MM.1S (cell line): ENCODE measurements at regions not wholly inside any gene's neighbourhood (a gene's known extent, or its start where the extent isn't known, plus 50 kb on each side); places are given as distances from the start of the nearest gene placed in this dataset.

Experiments
- DNase-seq: peaks from one replicate; pipeline ENCODE4 v3.0.0-alpha.2; 2015
- H2AFZ ChIP-seq: fragments of 300-600 bp; sonication (generic); 2 replicates; pipeline ENCODE4 v1.6.0; 2016; ENCODE audit warnings: antibody characterized with exemption, low read length
- H3F3A ChIP-seq: fragments of 300-600 bp; sonication (generic); 2 replicates; pipeline ENCODE4 v1.6.1; 2016; ENCODE audit warnings: mild to moderate bottlenecking, antibody characterized with exemption, low read length, moderate library complexity, mixed read lengths; ENCODE audit not compliant: insufficient read depth
- H3K27ac ChIP-seq: fragments of 300-600 bp; sonication (generic); 2 replicates; pipeline ENCODE4 v1.5.1; 2016; ENCODE audit warnings: mild to moderate bottlenecking, low read length
- H3K27me3 ChIP-seq: fragments of 300-600 bp; sonication (generic); replicated peaks from 2 replicates; pipeline ENCODE4 v1.6.0; 2016; ENCODE audit warnings: low read length; ENCODE audit not compliant: insufficient read depth
- H3K36me3 ChIP-seq: fragments of 300-600 bp; sonication (generic); replicated peaks from 2 replicates; pipeline ENCODE4 v1.6.1; 2016; ENCODE audit warnings: mild to moderate bottlenecking, low read length, mixed read lengths; ENCODE audit not compliant: insufficient read depth
- H3K4me1 ChIP-seq: fragments of 300-600 bp; sonication (generic); 2 replicates; pipeline ENCODE4 v1.6.1; 2016; ENCODE audit warnings: low read length, mixed read lengths
- H3K4me2 ChIP-seq: fragments of 300-600 bp; sonication (generic); 2 replicates; pipeline ENCODE4 v1.6.0; 2016; ENCODE audit warnings: low read depth, low read length
- H3K4me3 ChIP-seq: fragments of 300-600 bp; sonication (generic); 2 replicates; pipeline ENCODE4 v1.5.1; 2016; ENCODE audit warnings: low read length, mixed read lengths
- H3K79me2 ChIP-seq: fragments of 300-600 bp; sonication (generic); 2 replicates; pipeline ENCODE4 v1.6.1; 2016; ENCODE audit warnings: mixed run types, low read length, mixed read lengths
- H3K9ac ChIP-seq: fragments of 300-600 bp; sonication (generic); 2 replicates; pipeline ENCODE4 v1.6.1; 2016; ENCODE audit warnings: low read length, mixed read lengths
- H3K9me2 ChIP-seq: fragments of 300-600 bp; sonication (generic); replicated peaks from 2 replicates; pipeline ENCODE4 v1.6.1; 2016; ENCODE audit warnings: mild to moderate bottlenecking, low read length, mixed read lengths; ENCODE audit not compliant: insufficient read depth
- H3K9me3 ChIP-seq: fragments of 300-600 bp; sonication (generic); replicated peaks from 2 replicates; pipeline ENCODE4 v1.6.1; 2016; ENCODE audit warnings: mild to moderate bottlenecking, low read length, mixed read lengths; ENCODE audit not compliant: insufficient read depth
- H4K20me1 ChIP-seq: fragments of 300-600 bp; sonication (generic); 2 replicates; pipeline ENCODE4 v1.6.1; 2016; ENCODE audit warnings: mild to moderate bottlenecking, low read length, moderate library complexity, mixed read lengths; ENCODE audit not compliant: insufficient read depth
- EZH2 ChIP-seq: fragments of 300-600 bp; sonication (generic); optimal IDR thresholded peaks from 2 replicates; pipeline ENCODE3; 2017; ENCODE audit warnings: low read depth, mild to moderate bottlenecking, antibody characterized with exemption, low read length, mixed read lengths
- EZH2phosphoT487 ChIP-seq: fragments of 300-600 bp; sonication (generic); IDR thresholded peaks from 2 replicates; pipeline ENCODE4 v1.6.1; 2018; ENCODE audit warnings: antibody characterized with exemption, low read length
- TF ChIP-seq, protein P1 (sequence below): fragments of 300-600 bp; sonication (generic); IDR thresholded peaks from 2 replicates; pipeline ENCODE4 v1.5.1; 2016; ENCODE audit warnings: antibody characterized with exemption, low read length, mixed read lengths

- H3K4me3 ChIP-seq, result no peak overlapping the region
- H3K79me2 ChIP-seq, result no peaks in the 10 kb centered on the region
- no peaks in the 10 kb centered on the region for H3K9me2 ChIP-seq
- H3K9me3 ChIP-seq, result no peaks in the 10 kb centered on the region
- H4K20me1 ChIP-seq, result no peaks in the 10 kb centered on the region
- no peaks in the 10 kb centered on the region for H3K36me3 ChIP-seq
- no peak overlapping the region for H2AFZ ChIP-seq
- no peak overlapping the region for H3K4me2 ChIP-seq
- no peak for DNase-seq
- H3K9ac ChIP-seq, result no peak overlapping the region
- no peaks in the 10 kb centered on the region for H3K4me1 ChIP-seq
- H3K27me3 ChIP-seq, result peaks cover 13% of the 10 kb centered on the region
- TF ChIP-seq EZH2phosphoT487, result no peak
- TF ChIP-seq, protein P1, sequence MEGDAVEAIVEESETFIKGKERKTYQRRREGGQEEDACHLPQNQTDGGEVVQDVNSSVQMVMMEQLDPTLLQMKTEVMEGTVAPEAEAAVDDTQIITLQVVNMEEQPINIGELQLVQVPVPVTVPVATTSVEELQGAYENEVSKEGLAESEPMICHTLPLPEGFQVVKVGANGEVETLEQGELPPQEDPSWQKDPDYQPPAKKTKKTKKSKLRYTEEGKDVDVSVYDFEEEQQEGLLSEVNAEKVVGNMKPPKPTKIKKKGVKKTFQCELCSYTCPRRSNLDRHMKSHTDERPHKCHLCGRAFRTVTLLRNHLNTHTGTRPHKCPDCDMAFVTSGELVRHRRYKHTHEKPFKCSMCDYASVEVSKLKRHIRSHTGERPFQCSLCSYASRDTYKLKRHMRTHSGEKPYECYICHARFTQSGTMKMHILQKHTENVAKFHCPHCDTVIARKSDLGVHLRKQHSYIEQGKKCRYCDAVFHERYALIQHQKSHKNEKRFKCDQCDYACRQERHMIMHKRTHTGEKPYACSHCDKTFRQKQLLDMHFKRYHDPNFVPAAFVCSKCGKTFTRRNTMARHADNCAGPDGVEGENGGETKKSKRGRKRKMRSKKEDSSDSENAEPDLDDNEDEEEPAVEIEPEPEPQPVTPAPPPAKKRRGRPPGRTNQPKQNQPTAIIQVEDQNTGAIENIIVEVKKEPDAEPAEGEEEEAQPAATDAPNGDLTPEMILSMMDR, result no peak
- TF ChIP-seq EZH2, result no peak
- H3K27ac ChIP-seq, result no peak overlapping the region
- no peaks in the 10 kb centered on the region for H3F3A ChIP-seq
Measured at GRCh38 chr11:119983240-119983732, 154.6 kb downstream of the TRIM29 start.

- Histone ChIP-seq H3K4me3 (no peak overlapping the region), H3K27ac (no peak overlapping the region), H3K36me3 (no peaks in the 10 kb centered on the region), H4K20me1 (no peaks in the 10 kb centered on the region), H3K9me2 (no peaks in the 10 kb centered on the region), H3K4me1 (no peaks in the 10 kb centered on the region), H3K9me3 (no peaks in the 10 kb centered on the region), H3F3A (no peaks in the 10 kb centered on the region), H3K79me2 (no peaks in the 10 kb centered on the region), H3K4me2 (no peak overlapping the region), H3K27me3 (peaks cover 13% of the 10 kb centered on the region), H3K9ac (no peak overlapping the region), H2AFZ (no peak overlapping the region)
- TF ChIP-seq EZH2 (no peak), EZH2phosphoT487 (no peak)
- no peak for DNase-seq
Measured at GRCh38 chr11:119982517-119983239, 155.2 kb downstream of the TRIM29 start.

- Histone ChIP-seq H3K4me3 (no peak overlapping the region), H3K79me2 (no peaks in the 10 kb centered on the region), H3K27me3 (peaks cover 13% of the 10 kb centered on the region), H2AFZ (no peak overlapping the region), H3F3A (no peaks in the 10 kb centered on the region), H4K20me1 (no peaks in the 10 kb centered on the region), H3K9ac (no peak overlapping the region), H3K9me2 (no peaks in the 10 kb centered on the region), H3K4me2 (no peak overlapping the region), H3K27ac (no peak overlapping the region), H3K36me3 (no peaks in the 10 kb centered on the region), H3K9me3 (no peaks in the 10 kb centered on the region), H3K4me1 (no peaks in the 10 kb centered on the region)
- TF ChIP-seq, protein P1, result no peak
- no peak for TF ChIP-seq EZH2phosphoT487
- no peak for TF ChIP-seq EZH2
- no peak for DNase-seq
Measured at GRCh38 chr11:119980431-119980830, 157.5 kb downstream of the TRIM29 start.

GRCh38 chr11:119979701-119980100, 158.2 kb downstream of the TRIM29 start:
- H3K4me2 ChIP-seq, result no peak overlapping the region
- H4K20me1 ChIP-seq, result no peaks in the 10 kb centered on the region
- H3K79me2 ChIP-seq, result no peaks in the 10 kb centered on the region
- H3K9me3 ChIP-seq, result no peaks in the 10 kb centered on the region
- H3K9me2 ChIP-seq, result no peaks in the 10 kb centered on the region
- no peaks in the 10 kb centered on the region for H3F3A ChIP-seq
- H3K4me1 ChIP-seq, result no peaks in the 10 kb centered on the region
- no peak for DNase-seq
- H3K27me3 ChIP-seq, result peaks cover 13% of the 10 kb centered on the region
- TF ChIP-seq EZH2phosphoT487 (no peak), EZH2 (no peak)
- TF ChIP-seq, protein P1, result no peak
- H3K36me3 ChIP-seq, result no peaks in the 10 kb centered on the region
- no peak overlapping the region for H3K9ac ChIP-seq
- no peak overlapping the region for H2AFZ ChIP-seq
- H3K27ac ChIP-seq, result no peak overlapping the region
- no peak overlapping the region for H3K4me3 ChIP-seq
